ENCODE measurements at regions not wholly inside any gene's neighbourhood (a gene's known extent, or its start where the extent isn't known, plus 50 kb on each side); places are given as distances from the start of the nearest gene placed in this dataset.

- DNase-seq (ENCODE audit: low read depth, low spot score), result no peak
- Histone ChIP-seq H3K27ac (ENCODE audit: low read length) (no peak overlapping the region), H3K27me3 (ENCODE audit: control insufficient read depth, insufficient read depth, low read length) (no peaks in the 10 kb centered on the region), H3K9me3 (ENCODE audit: control insufficient read depth, insufficient read depth, low read length) (no peaks in the 10 kb centered on the region), H3K4me3 (ENCODE audit: low read length) (no peak overlapping the region), H3K36me3 (ENCODE audit: control insufficient read depth, insufficient read depth, low read length) (no peaks in the 10 kb centered on the region), H3K4me1 (ENCODE audit: control insufficient read depth, insufficient read depth, low read length) (no peaks in the 10 kb centered on the region)
- WGBS (ENCODE audit: insufficient coverage, insufficient read length), result no CpG with 5 or more reads among the region's 8 CpGs
These were observed 469.5 kb downstream of the MATN1 start for GRCh38 chr1:30253807-30254440.

GRCh38 chr1:30253361-30253760 lies 470.0 kb downstream of the MATN1 start:
- Histone ChIP-seq H3K27me3 (ENCODE audit: control insufficient read depth, insufficient read depth, low read length) (no peaks in the 10 kb centered on the region), H3K4me1 (ENCODE audit: control insufficient read depth, insufficient read depth, low read length) (no peaks in the 10 kb centered on the region), H3K27ac (ENCODE audit: low read length) (no peak overlapping the region), H3K9me3 (ENCODE audit: control insufficient read depth, insufficient read depth, low read length) (no peaks in the 10 kb centered on the region), H3K36me3 (ENCODE audit: control insufficient read depth, insufficient read depth, low read length) (no peaks in the 10 kb centered on the region), H3K4me3 (ENCODE audit: low read length) (no peak overlapping the region)
- DNase-seq (ENCODE audit: low read depth, low spot score), result no peak
- no CpG with 5 or more reads among the region's 3 CpGs for WGBS (ENCODE audit: insufficient coverage, insufficient read length)

GRCh38 chr1:30250984-30251850 lies 472.2 kb downstream of the MATN1 start:
- no peak for DNase-seq (ENCODE audit: low read depth, low spot score)
- Histone ChIP-seq H3K27ac (ENCODE audit: low read length) (no peak overlapping the region), H3K9me3 (ENCODE audit: control insufficient read depth, insufficient read depth, low read length) (no peaks in the 10 kb centered on the region), H3K36me3 (ENCODE audit: control insufficient read depth, insufficient read depth, low read length) (no peaks in the 10 kb centered on the region), H3K4me1 (ENCODE audit: control insufficient read depth, insufficient read depth, low read length) (no peaks in the 10 kb centered on the region), H3K27me3 (ENCODE audit: control insufficient read depth, insufficient read depth, low read length) (no peaks in the 10 kb centered on the region), H3K4me3 (ENCODE audit: low read length) (no peak overlapping the region)
- no CpG with 5 or more reads among the region's 6 CpGs for WGBS (ENCODE audit: insufficient coverage, insufficient read length)

GRCh38 chr1:30250338-30250983 lies 472.9 kb downstream of the MATN1 start:
- no peak for DNase-seq (ENCODE audit: low read depth, low spot score)
- Histone ChIP-seq H3K9me3 (ENCODE audit: control insufficient read depth, insufficient read depth, low read length) (no peaks in the 10 kb centered on the region), H3K27me3 (ENCODE audit: control insufficient read depth, insufficient read depth, low read length) (no peaks in the 10 kb centered on the region), H3K4me1 (ENCODE audit: control insufficient read depth, insufficient read depth, low read length) (no peaks in the 10 kb centered on the region), H3K36me3 (ENCODE audit: control insufficient read depth, insufficient read depth, low read length) (no peaks in the 10 kb centered on the region), H3K27ac (ENCODE audit: low read length) (no peak overlapping the region), H3K4me3 (ENCODE audit: low read length) (no peak overlapping the region)
- WGBS (ENCODE audit: insufficient coverage, insufficient read length), result no CpG with 5 or more reads among the region's 10 CpGs

- no peaks in the 10 kb centered on the region for H3K27me3 ChIP-seq (ENCODE audit: control insufficient read depth, insufficient read depth, low read length)
- no CpG with 5 or more reads among the region's 16 CpGs for WGBS (ENCODE audit: insufficient coverage, insufficient read length)
These were observed 473.7 kb downstream of the MATN1 start for GRCh38 chr1:30249446-30250337.

GRCh38 chr1:30248774-30249173 lies 474.6 kb downstream of the MATN1 start:
- Histone ChIP-seq H3K36me3 (ENCODE audit: control insufficient read depth, insufficient read depth, low read length) (no peaks in the 10 kb centered on the region), H3K9me3 (ENCODE audit: control insufficient read depth, insufficient read depth, low read length) (no peaks in the 10 kb centered on the region), H3K4me3 (ENCODE audit: low read length) (no peak overlapping the region), H3K27ac (ENCODE audit: low read length) (no peak overlapping the region), H3K27me3 (ENCODE audit: control insufficient read depth, insufficient read depth, low read length) (no peaks in the 10 kb centered on the region), H3K4me1 (ENCODE audit: control insufficient read depth, insufficient read depth, low read length) (no peaks in the 10 kb centered on the region)
- no CpG with 5 or more reads among the region's 3 CpGs for WGBS (ENCODE audit: insufficient coverage, insufficient read length)
- DNase-seq (ENCODE audit: low read depth, low spot score), result no peak

More at GRCh38 chr1:30249446-30250337, 473.7 kb downstream of the MATN1 start:
- no peak overlapping the region for H3K27ac ChIP-seq (ENCODE audit: low read length)
- no peak for DNase-seq (ENCODE audit: low read depth, low spot score)
- no peaks in the 10 kb centered on the region for H3K4me1 ChIP-seq (ENCODE audit: control insufficient read depth, insufficient read depth, low read length)
- H3K9me3 ChIP-seq (ENCODE audit: control insufficient read depth, insufficient read depth, low read length), result no peaks in the 10 kb centered on the region
- no peak overlapping the region for H3K4me3 ChIP-seq (ENCODE audit: low read length)
- no peaks in the 10 kb centered on the region for H3K36me3 ChIP-seq (ENCODE audit: control insufficient read depth, insufficient read depth, low read length)

GRCh38 chr1:30248373-30248772 lies 475.0 kb downstream of the MATN1 start:
- WGBS (ENCODE audit: insufficient coverage, insufficient read length), result no CpG with 5 or more reads among the region's 3 CpGs
- H3K4me1 ChIP-seq (ENCODE audit: control insufficient read depth, insufficient read depth, low read length), result no peaks in the 10 kb centered on the region

GRCh38 chr1:30244801-30245200 lies 478.6 kb downstream of the MATN1 start:
- Histone ChIP-seq H3K27me3 (ENCODE audit: control insufficient read depth, insufficient read depth, low read length) (no peaks in the 10 kb centered on the region), H3K4me1 (ENCODE audit: control insufficient read depth, insufficient read depth, low read length) (no peaks in the 10 kb centered on the region), H3K27ac (ENCODE audit: low read length) (no peak overlapping the region), H3K9me3 (ENCODE audit: control insufficient read depth, insufficient read depth, low read length) (no peaks in the 10 kb centered on the region), H3K36me3 (ENCODE audit: control insufficient read depth, insufficient read depth, low read length) (no peaks in the 10 kb centered on the region), H3K4me3 (ENCODE audit: low read length) (no peak overlapping the region)
- no peak for DNase-seq (ENCODE audit: low read depth, low spot score)
- no CpG with 5 or more reads among the region's 9 CpGs for WGBS (ENCODE audit: insufficient coverage, insufficient read length)

More at GRCh38 chr1:30248373-30248772, 475.0 kb downstream of the MATN1 start:
- Histone ChIP-seq H3K4me3 (ENCODE audit: low read length) (no peak overlapping the region), H3K36me3 (ENCODE audit: control insufficient read depth, insufficient read depth, low read length) (no peaks in the 10 kb centered on the region), H3K9me3 (ENCODE audit: control insufficient read depth, insufficient read depth, low read length) (no peaks in the 10 kb centered on the region), H3K27me3 (ENCODE audit: control insufficient read depth, insufficient read depth, low read length) (no peaks in the 10 kb centered on the region), H3K27ac (ENCODE audit: low read length) (no peak overlapping the region)
- no peak for DNase-seq (ENCODE audit: low read depth, low spot score)

- H3K4me3 ChIP-seq (ENCODE audit: low read length), result no peak overlapping the region
- no peaks in the 10 kb centered on the region for H3K9me3 ChIP-seq (ENCODE audit: control insufficient read depth, insufficient read depth, low read length)
- H3K27me3 ChIP-seq (ENCODE audit: control insufficient read depth, insufficient read depth, low read length), result no peaks in the 10 kb centered on the region
- DNase-seq (ENCODE audit: low read depth, low spot score), result no peak
- no peak overlapping the region for H3K27ac ChIP-seq (ENCODE audit: low read length)
- WGBS (ENCODE audit: insufficient coverage, insufficient read length), result no CpG with 5 or more reads among the region's 5 CpGs
- H3K4me1 ChIP-seq (ENCODE audit: control insufficient read depth, insufficient read depth, low read length), result no peaks in the 10 kb centered on the region
- no peaks in the 10 kb centered on the region for H3K36me3 ChIP-seq (ENCODE audit: control insufficient read depth, insufficient read depth, low read length)
These were observed 480.5 kb downstream of the MATN1 start for GRCh38 chr1:30242722-30243457.
